ENCODE measurements at regions not wholly inside any gene's neighbourhood (a gene's known extent, or its start where the extent isn't known, plus 50 kb on each side); places are given as distances from the start of the nearest gene placed in this dataset.

DNA sequence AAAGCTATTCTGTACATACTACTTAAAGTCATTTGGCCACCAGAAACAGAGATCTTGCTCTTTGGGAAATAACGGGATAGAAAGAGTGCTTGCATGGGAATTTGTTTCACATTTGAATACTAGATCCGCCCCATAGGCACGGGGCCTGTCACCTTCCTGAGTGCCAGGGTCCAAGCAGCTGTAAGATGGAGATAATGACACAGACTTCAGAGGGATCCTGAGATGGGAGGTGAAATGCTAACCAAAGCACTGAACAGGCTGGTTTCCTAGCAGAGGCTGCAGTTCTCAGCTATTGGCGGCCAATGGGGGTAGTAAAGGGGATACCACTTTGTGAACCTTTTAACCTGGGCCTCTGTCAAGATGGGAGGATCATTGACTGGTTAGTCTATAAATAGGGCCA, 225.4 kb downstream of the IRF8 start:
- no peak for DNase-seq

DNA sequence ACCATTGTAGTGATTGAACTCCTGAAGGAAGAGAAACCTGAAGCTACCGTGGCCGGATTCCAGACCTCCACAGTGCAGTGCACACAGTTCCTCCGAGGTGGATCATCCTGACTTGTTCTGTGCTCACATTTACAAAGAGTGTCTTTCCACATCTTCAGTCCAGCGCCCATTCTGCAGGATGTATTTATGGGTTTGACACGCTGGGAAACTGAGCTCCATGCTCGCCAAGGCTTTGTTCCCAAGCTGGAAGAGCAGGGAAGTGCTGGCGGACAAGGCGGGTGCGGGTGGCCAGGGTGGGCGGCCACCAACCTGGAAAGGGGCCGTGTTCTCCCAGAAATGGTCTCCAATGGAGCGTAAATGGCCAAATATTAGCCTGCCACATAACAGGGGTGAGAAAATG, 227.9 kb downstream of the IRF8 start:
- DNase-seq = no peak

DNA sequence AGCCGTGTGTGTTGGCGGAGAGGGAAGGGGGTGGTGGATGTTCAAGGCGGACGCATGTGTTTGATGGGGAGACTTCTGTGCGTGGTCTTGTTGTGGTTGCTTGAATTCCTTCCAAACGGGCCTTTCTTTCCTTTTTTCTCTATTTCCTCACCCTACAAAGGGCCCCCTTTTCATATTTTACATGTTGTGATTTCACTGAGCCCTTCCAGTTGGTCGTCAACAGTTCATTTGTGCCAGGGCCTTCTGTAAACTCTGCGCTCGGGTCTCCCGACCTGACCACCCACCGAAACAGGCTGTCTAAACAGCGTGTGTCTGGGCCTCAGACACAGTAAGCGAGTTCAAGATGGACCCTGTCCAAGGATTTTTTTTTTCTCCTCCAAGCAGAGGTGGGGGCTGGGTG, 228.4 kb downstream of the IRF8 start:
- DNase-seq = no peak

DNA sequence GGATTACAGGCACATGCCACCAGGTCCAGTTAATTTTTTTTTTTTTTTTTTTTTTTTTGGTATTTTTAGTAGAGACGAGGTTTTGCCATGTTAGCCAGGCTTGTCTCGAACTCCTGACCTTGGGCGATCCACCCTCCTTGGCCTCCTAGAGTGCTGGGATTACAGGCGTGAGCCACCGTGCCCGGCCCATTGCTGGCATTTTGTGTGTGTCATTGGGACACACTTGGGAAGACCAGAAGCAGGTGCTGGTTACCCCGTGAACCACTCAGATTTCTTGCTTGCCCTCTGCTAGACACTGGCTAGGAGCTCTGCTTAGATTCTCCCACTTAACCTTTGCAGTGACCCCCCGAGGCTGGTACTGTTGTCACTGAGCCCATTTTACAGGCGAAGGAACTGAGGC, 229.3 kb downstream of the IRF8 start:
- DNase-seq = no peak

DNA sequence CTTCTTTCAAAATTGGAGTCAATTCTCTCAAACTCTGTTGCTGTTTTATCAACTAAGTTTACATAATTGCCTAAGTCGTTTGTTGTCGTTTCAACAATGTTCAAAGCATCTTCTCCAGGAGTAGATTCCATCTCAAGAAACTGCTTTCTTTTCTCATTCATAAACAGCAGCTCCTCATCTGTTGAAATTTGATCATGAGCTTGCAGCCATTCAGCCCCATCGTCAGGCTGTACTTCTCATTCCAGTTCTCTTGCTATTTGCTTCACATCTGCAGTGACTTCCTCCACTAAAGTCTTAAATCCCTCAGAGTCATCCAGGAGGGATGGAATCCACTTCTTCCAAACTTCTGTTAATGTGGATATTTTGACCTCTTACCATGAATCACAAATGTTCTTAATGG, 230.6 kb downstream of the IRF8 start:
- DNase-seq = no peak

DNA sequence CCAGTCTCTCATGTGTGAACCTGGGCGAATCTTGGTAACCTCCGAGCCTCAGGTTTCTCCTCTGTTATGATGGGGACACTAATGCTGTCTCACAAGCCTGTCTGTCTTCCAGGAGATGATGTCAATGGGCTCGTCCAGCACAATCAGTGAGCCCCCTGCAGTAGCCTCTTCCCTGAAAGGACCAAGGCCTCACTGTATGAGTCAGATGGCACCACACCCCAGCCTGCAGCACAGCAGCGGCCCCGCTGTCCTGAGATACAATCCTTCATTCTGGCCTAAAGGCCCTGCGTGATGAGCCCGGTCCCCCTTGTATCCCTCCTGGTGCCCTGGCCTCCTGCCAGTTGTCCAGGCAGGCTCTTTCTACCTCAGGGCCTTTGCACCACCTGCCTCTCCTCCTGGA, 234.4 kb downstream of the IRF8 start:
- no peak for DNase-seq

DNA sequence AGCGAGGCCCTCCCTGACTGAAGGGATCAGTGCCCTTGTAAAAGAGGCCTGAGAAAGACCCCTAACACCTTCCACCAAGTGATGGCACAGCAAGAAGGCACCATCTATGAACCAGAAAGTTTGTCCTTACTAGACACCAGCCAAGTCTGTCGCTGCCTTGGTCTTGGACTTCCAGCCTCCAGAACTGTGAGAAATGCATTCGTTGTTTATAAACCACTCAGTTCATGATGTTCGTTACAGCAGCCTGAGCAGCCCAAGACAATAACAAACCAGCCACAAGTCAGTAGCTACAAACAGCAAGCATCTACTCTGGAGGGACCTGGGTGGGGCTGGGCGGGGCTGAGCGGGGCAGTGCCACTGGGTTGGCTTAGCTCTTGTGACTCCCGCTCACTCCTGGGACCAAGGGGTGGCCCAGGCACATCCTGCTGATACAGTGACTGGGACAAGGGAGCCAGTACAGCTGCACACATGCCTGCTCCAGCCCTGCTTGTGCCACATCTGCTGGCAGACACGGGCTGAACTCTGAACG, 234.9 kb downstream of the IRF8 start:
- no peak for DNase-seq

DNA sequence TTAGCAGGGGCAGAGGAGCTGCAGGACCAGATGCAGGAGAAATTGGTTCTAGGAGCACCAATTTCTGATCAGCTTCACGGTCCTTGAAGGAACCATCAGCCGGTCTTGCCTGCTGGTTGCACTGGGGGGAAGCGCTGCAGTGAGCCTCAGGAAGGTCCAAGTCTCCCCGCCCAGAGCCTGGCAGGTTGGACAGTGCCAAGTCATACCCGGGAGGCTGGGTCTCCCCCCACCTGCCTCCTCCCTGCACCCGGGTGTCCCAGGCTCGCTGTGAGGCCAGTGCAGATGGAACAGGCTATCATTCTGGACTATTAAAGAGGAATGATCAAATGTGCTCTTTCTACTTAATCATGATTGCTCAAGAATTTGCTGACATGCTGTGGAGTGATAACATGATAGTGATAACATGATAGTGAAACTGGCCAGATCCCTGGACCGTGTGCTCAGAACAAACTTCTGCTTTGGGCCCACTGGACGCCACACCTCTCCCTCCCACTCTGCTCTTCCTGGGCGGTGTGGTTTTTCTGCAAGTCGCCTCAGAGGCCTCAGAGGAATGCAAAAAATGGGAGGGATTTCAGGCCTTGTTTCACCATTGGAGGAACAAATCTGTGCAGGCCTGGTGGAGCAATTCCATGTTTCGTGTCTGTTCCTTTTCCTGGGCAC, 236.0 kb downstream of the IRF8 start:
- no peak for DNase-seq

DNA sequence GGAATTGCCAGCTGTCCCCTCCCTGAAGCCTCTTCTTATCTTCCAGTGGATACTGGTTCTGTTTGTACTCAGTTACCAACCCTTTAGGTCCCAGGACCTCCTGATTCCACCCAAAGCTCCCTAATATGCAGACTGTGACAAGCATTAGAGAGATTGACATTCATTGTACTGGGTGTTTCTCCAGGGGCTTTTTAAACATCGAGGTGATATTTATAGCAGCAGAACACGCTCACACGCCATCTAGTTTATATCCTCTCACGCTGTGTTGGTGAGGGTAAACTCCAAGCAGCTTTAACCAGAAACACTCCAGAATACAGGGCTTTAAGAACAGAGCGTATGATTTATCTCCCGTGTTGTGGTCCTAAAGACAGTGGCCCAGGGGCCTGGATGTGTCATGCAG, 238.4 kb downstream of the IRF8 start:
- DNase-seq = no peak

DNA sequence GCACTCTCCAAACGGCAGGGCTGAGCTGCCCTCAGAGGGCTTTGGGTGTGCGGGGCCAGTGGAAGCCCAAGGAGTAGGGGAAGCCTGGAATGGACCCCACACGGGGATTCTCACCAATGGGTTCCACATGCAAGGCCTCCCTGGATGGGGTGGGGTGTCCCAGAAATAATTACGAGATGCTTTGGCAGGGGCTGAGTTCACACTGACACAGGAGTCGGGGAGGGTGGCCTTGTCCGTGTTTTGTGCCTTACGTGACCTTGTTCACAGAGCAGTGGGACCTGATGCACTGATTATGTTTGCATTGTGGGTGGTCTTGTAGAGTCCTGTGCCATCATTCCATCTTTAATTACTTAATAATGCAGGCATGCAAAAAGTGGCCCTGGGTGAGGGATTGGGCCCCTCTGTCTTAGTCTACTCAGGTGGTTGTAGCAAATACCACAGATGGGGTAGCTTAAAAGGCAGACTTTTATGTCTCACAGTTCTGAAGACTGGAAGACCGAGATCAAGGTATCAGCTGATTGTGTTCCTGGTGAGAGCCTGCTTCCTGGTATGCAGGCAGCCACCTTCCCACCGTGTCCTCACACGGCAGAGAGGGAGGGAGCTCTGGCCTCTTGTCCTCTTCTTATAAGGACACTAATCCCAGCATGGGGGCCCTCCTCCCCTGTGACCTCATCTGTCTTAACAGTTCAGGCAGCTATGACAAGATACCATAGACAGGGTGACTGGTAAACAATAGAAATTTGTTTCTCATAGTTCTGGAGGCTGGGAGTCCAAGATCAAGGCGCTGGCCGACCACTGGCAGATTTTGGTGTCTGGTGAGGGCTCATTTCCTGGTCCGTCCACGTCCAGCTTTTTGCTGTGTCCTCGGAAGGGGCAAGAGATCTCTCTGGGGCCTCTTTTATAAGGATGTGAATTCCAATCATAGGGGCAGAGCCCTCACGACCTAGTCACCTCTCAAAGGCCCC, 239.4 kb downstream of the IRF8 start:
- DNase-seq = no peak

DNA sequence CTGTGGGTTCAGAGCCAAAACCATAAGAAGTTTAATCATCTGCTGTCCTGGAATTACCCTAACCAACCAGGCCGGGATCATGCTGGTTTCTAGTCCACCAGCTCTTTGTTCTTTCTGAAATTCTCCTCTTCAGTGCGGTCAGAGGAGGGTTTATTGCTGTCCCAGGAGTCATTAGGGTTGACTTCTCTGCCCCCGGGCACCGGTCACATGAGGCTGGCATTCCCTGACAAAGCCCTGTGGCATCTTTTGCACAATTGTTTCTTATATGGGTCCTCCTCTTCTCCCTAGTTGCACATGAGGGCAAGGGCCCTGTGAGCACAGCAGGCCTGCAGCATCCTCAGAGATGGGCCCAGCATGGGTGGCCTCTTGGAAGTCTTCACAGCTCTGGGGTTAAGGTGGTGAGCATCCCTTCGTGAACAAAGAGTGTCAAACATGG, 243.9 kb downstream of the IRF8 start:
- no peak for DNase-seq

DNA sequence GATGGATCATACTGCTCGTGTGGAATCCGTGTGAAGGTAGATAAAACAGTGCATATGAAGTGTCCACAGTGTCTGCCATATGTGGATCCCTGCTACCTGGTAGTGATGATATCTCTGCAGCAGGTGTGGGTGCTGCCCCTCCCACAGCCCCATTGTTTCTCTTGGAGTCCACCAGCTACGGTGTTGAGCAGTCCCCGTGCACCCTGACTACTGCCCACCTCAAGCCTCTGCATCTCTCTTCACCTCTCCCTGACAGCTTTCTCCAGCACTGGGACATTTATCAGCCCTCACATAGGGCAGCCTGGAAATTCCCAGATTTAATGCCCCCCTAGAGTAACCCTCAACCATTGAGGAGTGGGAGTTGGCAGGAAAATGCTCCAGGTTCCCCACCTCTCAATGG, 244.7 kb downstream of the IRF8 start:
- no peak for DNase-seq

DNA sequence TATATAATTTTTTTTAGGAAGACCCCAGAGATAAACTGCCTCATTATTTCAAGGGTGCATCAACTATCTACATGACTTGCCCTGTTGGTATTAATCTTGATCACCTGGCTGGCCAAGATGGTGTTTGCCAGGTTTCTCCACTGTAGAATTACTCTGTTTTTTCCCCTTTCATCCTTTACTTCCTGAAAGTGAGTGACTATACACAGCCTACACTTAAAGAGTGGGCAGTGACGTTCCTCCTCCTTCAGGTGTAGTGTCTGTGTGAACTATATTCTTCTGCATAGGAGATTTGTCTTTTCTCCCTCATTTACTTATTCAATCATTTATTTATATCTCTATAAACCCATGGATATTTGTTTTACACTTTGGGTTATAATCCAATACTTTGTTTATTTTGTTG, 246.7 kb downstream of the IRF8 start:
- no peak for DNase-seq

DNA sequence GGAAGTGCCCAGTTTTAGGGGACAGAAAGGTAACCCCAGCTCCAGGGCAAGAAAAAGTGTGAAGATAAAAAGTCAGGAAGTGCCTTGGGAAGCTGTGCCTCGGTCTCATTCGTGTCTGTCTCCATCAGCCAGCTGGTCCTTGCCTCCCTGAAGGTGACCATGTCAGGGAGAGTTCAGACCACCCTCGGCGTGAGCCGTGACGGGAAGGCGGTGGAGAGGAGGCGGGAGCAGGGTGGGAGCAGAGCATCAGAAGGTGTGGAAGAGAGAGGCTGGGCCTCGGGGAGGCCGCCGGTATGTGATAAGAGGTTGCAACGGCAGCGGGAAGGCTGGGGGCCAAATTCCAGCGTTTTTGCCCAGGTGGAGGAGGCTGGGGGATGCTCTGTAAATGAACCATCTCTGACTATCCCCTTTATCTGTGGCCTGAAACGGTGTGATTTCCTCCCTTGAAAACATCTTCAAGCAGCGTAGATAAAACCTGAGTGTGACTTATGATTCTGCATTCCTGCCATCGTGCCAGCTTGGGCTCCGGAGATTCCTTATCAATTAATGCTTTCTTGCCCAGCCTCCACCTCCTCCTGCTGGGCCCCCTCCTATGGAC, 251.8 kb downstream of the IRF8 start:
- DNase-seq = no peak

DNA sequence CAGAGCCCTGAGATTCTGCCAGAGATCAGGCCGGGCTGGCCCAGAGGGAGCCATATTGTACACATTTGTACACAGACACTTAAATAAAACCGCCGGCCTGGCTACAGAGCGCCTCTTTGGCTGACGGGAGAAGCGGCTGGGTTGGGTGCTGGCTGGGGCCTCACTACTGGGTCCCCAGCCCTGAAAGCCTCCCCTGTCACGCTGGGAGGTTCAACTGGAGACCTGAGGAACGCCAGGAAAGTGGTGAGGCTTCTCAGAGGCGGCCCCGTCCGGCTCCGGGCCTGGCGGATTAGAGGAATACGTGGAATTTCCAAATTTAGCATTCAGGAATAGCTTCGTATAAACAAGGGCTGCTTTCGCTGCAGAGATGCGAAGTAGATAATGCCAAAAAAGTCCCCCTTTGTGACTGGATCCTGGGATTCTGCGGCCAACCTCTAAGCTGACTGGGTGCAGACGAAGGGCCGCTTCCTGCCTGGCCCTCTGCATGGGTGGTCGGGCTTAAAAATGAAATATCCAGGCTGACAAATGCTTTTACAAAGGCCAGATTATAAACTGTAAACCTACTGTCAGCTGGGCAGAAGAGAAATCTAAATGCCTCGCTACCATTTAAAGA, 252.4 kb downstream of the IRF8 start:
- DNase-seq = no peak

DNA sequence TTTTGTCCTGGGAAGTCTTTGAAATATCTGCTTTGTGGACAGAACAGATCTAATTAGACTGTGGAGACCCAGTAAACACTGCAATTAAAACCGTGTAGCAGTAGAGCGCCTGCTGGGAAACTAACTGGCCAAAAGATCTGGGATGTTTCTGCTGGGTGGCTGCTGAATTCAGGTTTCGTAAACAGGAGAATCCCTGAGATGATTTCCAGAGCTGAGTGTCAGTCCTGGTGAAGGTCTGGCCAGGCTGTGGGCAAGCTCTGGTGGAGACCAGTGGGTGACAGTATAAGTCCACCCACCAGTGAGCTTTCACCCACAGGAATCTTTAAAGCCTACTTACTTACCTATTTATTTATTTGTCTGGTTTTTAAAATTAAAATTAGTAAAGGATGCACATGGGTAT, 257.2 kb downstream of the IRF8 start:
- no peak for DNase-seq

DNA sequence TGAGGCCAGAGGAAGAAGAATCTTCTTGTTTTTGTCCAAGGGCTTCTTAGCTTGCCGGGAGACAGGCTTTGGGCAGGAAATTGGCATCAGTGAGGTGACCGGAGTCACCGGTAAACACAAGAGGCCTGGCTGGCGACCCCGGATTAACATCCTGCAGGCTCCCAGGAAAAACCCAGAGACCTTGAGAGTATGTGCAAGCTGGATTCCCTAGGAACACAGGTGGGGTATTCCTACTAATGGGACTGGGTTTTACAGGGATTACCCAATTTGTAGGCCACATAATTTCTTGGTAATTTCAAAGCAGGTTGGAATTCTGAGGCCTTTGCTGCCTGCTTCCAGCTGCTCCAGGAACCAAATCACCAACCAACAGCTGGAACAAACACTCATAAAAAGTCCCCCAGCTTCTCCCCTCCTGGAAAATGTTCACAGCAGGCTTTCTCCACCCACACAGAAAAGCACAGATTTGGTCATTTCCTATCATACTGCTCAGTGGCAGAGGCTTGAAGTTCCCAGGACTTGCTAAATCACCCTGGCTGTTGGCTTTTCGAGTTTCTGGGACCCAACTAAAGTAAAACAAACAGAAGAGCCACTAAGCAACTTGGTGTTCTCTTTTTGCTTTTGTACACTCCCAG, 258.8 kb downstream of the IRF8 start:
- DNase-seq = no peak

DNA sequence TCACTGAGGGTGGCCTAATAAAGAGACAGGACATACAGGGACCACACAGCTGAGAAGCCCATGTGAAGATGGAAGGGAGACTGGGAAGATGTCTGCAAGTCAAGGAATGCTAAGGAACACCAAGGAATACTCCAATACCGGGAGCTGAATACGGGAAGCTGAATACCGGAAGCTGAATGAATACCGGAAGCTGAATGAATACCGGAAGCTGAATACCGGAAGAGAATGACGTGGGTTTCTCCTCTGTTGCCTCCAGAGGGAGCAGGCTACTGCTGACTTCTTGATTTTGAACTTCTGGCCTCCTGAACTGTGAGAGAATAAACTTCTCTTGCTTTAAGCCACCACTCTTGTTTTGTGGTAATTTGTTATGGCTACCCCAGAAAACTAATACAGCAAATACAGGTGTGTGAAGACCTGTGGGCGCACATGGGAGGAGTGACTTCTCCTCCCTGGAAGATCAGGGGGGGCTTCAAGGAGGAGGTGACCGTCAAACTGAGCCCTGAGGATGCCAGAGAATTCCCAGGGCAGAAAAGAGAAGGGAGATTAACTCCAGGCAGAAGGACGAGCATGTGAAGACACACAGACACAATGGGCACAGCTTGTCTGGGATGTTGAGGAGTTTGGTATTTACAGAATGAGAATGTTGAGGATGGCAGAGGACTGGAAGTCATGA, 259.9 kb downstream of the IRF8 start:
- peak; percentile 8 for DNase-seq

DNA sequence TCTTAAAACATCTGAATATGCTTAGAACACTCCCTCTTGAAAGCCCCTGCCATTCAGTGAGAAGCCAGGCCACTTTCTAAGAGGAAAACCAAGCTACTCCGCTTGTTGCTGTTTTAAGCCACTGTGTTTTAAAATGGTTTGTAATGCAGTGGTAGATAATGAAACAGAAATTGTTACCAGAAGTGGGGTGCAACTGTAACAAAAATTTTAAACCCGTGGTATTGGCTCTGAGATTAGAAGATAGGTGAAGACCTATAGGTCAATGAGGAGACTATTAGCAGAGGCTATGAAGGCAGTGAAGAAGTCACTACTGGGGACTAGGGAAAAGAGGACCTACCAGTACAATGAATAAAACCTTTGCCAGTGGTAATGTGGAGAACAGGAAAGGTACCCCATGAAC, 266.5 kb downstream of the IRF8 start:
- DNase-seq = no peak

DNA sequence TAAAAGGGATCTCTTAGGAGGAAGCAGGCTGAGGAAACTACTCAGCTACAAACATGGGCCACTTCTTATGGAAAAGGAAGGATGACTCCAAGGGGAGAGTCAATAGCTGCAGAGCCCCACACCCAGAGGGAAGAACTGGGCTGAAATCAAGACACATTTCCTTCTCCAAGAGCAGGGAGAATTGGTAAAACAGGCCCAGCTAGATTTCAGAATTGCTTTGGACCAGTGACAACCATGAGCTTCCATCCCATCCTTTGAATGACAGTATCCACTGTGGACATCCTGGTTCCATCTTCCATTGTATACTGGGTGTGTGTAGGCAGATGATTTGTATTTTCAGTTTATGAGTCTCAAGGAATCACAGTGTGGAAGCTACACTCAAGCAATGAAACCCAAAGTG, 267.5 kb downstream of the IRF8 start:
- DNase-seq = no peak

DNA sequence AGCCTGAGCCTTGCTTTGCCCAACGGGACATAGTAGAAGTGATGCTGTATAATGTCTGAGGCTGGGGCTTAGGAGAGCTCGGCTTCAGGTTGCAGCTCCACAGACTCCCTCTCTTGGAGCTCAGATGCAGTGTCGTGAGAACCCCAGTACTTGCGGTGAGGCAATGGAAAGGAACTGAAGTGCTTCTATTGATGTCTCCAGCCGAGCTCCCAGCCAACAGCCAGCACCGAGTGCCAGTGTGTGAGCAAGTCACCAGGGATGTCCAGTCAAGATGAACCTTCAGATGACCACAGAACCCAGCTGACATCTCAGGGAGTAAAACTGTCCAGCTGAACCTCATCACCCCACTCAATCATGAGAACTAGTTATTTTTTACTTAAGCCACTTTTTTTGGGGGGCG, 268.1 kb downstream of the IRF8 start:
- no peak for DNase-seq

DNA sequence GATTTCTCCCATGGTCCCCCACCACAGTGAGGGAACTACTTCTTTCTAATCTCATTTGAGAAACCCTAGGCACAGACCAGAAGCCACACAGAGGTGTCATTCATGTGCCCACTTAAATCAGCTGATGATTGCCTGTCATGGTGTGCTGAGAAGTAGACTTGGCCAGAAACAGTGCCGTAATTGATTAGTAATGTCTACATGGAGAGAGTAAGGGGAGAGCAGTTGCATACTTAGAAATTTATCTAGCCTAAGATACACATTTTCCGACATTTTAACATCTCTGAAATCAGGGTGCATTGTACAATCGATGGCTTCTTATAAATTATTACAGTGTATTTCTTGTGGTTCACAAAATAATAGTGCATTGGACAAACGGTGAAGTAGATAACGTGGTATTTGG, 271.8 kb downstream of the IRF8 start:
- DNase-seq = no peak

All from fibroblast of skin of right quadriceps (primary cell).